NCI-H1105 (cell line): ENCODE measurements at regions not wholly inside any gene's neighbourhood (a gene's known extent, or its start where the extent isn't known, plus 50 kb on each side); places are given as distances from the start of the nearest gene placed in this dataset.

Experiments used
- DNase-seq: peaks from one replicate; lab custom pipeline; 2025; lab: John Stamatoyannopoulos, UW

DNA sequence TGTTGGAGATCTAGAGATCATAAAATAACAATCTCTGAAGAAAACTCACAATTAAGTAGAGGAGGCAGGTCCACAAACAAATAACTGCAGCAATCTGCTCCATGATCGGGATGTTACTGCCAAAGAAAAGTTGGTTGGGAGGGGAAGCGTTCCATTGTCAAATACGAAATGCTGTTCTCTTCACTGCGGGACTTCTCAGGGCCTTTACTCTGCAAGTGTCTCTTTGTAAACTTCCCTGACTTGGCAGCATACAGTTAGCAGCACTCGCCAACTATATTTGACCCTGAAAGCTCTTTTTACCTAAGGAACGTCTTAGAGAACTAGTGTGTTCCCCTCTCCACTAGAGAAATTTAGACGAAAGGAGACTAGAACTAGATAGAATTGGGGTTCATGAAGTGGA lies 780.7 kb upstream of the TBX3 start:
- DNase-seq, result no peak

DNA sequence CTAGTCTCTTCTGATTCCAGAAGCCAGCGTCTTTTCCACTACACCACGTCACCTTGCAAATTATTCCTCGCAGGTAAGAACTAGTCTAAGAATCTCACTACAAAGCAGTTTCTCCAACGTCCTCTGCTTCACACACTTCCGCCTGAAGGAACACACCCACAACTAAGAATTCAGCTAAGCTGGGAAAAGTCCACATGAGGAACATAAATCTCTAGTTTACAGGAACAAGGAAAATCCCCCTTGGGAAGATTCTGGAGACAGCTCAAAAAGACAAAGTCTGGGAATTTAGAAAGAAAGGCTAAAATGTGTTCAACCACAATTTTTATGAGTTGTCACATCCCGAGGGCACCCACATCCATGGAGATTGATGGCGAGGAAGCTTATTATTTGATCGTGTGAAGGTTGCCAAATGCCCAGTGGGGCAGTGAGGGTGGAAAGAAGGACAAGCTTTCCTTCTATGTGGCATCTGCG lies 780.2 kb upstream of the TBX3 start:
- no peak for DNase-seq

DNA sequence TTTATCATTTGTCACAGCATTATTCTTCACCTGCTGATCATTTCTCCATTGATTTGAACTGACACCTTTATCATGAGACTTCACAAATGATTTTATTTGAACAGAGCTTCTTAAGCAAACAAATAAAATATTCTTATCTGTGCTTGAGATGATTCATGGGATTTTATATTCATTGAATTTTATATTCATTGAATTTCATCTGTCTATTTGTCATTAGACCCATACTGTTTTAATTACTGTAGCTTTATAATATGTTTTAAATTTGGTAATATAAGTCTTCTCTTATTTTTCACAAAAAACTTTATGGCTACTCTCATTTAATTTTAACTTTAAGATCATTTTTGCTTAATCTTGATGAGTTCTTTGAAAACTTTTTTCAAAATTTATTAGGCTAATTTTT lies 777.4 kb upstream of the TBX3 start:
- no peak for DNase-seq

DNA sequence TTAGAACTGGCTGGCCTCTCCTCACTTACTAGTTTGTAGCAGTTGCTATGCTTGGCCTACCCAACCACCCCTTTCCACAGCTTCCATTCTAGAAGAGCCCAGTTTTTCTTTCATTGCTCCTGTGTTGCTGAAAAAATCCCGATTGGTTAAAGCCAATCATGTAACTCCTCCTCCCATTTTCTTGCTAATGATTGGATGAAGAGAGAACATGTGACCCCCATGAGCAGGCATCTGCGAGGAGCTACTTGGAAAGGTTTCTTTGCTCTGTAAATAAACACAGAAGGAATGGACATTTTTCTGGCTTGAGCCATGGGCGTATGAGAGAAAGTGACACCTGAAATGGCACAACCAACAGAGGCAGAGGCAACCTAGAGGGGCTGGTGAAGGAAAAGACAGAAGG lies 773.8 kb upstream of the TBX3 start:
- DNase-seq, result no peak

DNA sequence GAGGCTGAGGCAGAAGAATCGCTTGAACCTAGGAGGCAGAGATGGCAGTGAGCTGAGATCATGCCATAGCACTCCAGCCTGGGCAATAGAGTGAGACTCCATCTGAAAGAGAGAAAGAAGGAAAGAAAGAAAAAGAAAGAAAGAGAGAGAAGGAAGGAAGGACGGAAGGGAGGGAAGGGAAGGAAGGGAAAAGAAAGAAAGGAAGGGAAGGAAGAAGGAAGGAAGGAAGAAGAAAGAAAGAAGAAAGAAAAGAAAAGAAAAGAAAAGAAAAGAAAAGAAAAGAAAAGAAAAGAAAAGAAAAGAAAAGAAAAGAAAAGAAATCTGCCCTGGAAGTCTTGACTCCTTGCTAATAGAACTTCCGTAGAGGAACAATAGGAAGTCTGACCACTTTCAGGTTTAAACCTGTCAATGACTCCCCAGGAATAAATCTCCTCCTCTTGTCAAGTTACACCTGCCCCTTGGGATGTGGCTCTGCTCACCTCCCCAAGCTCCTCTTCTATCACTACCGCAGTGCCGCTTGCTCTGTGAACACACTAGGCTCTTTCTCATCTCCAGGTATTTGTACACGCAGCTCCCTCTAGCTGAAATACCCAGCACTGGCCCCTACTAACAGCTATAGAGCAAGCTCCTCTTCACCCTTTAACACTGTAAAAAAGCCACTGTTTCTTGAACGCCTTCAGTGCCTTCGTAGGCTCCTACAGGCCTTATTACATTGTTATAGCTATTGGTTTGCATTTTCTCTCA lies 773.1 kb upstream of the TBX3 start:
- no peak for DNase-seq

DNA sequence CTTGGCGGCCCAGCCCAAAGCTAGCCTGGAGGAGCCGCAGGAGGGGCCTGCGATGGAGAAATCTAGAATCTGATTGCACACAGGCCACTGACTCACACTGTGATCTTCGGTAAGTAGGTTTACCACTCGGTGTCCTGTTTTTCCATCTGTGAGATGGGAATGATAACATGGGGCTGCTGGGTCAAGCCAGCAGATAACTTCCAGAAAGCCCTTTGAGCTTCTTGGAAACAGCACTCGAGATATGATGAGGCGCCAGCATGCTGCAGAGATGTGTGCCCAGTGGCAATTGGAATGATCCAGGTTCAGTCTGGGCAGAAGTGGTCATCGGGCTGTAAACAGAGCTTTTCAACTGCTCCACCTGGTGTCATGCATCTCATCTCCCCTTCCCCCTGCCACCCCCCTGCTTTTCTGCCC lies 771.3 kb upstream of the TBX3 start:
- DNase-seq, result no peak

DNA sequence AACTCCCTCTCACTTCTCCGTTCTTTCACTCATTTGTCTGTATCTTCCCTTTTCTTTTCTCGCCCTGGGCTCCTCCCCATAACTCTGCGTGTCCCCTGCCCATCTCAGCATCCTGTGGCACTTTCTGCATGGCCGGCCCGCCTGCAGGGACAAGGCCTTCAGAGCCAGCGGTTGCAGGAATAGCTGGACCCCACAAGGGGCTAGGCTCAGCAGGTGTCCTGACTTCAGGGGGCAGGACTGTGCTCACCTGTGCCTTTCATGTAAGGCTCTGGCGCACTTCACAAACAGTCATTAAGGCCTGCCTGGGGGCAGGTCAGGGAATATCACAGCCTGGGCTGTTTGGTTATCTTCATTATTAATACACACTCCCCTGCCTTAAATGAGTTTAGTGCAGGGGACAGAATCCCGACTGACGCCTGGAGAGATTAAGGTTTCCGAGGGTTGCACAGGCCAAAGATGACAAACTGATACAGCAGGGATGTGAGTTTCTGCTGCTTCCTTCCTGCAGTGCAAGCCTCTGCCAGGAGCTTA lies 768.8 kb upstream of the TBX3 start:
- DNase-seq, result peak; percentile 36

DNA sequence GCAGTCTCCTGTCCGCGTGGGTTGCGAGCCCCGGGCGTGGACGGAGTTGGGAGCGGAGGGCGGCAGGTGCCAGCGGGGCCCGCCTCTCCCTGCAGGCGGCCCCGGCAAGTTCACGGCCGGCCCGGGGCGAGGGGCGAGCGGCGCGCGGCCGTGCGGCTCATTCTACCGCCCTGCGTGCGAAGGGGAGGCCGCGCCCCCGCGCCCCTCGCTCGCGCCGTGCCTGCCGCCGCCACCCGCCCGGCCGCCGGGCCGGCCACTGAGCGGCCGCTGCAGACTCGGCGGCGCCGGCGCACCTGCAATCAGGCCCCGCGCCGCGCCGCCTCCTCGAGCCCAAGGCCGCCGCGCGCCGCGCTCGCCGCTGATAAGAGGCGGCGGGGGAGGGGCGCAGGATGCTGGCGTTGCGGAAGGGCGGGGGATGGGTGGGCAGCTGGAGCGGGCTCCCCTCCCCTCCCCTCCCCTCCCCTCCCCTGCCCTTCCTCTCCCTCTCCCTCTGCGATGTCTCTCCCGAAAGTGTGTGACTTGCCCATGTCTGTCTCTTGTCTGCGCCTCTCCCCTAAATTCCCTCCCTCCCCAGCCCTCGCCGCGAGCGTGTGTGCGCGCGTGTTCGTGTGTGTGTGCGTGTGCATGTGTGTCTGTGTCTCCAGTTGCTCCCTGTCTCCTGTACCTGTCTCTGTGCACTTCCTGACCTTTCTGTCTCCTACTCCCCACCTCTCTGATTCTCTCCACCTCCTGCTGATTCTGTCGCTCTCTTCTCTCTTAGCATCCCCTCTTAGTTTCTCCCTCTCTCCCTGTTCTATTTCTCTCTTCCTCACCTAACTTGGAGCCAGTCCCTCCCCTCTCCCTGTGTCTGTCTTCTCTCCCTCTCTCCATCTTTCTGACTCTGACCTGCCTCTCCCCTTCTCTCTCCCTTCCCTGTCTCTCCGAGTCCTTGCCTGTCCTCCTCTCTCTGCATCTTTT lies 768.1 kb upstream of the TBX3 start:
- DNase-seq, result peak; percentile 95

DNA sequence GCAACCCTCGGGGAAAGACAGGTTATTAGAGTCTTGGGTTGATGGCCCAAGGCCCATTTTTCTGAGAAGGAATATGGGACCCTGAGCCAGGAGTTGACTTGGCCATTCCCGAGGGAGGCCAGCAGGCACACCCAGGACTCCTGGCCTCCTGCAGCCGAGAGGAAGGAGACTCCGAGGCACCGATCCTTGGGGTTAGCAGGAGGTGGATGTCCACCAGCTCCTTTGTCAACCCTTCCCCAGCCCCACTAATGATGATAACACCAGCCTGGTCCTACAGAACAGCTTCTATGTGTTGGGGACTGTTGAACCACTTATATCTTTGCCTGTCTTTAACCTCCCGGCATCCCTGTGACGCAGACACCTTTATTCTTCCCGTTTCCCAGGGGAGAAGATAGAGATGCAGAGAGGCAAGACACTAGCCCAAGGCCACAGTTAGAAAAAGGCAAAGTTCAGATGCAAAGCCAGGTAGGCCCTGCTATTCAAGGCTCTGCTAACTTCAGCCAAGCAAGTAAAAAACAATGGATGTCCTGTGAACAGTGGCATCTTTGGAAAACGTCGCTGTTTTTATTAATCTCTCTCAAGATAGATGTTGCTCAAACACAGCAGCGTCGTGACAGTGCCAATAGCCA lies 767.3 kb upstream of the TBX3 start:
- no peak for DNase-seq

DNA sequence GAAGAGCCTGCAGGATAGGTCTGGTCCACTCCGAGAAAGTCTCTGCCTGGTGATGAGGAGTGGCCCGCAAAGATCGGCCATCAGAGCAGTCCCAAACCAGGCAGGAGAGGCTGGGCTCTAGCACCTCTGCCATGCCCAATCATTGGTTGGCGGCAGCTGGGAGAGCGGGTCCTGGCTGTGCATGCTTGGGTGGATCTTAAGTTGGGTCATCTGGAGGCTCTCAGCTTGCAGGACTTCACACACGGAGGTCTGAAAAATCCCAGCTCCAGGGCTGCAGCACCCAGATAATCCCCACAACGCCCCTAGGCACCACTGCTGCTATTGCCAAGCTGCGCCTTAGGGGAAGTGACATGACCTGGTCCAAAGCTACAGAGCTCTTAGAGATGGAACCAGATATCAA lies 766.7 kb upstream of the TBX3 start:
- no peak for DNase-seq

DNA sequence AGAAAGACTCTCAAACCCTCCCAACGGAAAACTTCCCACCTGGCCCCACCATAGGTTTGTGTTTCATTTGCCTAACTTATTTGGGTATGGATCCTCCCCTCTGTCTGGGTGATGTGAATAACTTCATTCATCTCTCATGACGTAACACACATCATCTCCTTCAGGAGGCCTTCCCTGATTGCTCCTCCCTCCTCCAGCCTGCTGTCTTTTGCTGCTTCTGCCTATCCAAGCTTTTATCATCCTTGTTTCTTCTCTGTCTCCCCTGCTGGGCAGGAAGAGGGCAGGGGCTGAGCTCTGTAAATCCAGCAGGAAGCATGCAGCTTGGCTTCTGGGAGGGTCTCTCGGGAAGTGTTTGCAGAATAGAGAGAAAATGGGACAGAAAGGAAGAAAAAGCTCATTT lies 766.0 kb upstream of the TBX3 start:
- no peak for DNase-seq

DNA sequence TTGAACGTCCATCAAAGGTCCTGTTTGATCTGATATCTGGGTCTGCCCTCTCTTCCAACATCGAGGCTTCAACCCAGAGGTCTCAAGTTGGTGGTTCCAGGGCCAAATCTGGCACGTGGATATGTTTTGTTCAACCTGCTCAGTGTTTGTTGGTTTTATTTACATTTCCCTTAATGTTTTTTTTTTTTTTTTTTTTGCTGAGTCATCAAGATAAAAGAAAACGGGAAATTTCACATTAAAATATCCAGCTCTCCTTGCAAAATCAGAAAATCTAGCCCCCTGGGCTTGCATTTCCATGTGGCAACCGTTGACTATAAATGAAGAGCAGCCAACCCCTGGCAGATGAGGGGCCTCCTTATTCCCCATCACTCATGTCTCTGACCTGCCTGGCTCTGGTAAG lies 765.6 kb upstream of the TBX3 start:
- DNase-seq, result no peak

DNA sequence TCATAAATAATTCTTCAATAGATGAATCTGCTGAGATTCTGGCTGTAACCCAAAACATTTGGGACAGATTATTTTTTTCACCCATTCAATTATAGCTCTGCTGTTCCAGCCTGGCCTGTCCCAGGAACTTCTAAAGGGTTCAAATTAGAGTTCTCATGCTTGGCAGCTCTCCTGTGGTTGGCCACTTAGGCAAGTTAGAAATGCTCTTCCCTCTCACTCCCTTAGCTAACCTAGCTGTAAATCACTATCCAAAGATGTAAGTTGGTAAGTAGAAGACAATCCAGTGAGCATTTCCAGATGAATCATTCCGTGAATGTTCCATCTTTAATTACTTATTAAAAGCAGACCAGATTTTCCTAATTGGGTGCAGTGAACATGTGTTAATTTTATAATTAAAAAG lies 760.4 kb upstream of the TBX3 start:
- no peak for DNase-seq

DNA sequence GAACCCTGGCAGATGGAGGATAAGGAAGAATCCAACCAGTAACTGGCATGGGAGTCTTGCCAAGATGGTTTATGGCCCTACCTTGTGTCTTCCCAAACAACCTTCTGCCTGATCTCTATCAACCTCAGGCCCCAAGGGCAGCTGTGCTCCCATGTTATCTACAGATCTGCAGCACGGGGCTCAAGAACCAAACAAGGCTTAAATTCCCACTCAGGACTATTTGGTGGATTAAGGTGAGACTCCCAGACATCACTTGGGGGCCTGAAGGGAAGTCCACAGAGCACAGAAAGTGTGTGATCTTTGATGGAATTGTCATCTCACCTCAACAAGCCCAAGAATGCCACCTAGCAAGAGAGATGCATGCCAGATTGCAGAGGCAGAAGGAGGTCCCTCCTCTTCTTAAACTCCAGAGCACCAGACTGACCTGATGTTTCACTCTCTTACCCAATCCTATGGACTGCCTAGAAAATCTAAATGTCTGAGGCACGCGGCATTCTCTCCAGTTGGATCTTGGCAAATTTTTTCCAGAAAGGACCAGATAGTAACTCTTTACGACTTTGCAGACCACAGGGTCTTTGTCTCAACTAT lies 759.5 kb upstream of the TBX3 start:
- no peak for DNase-seq

DNA sequence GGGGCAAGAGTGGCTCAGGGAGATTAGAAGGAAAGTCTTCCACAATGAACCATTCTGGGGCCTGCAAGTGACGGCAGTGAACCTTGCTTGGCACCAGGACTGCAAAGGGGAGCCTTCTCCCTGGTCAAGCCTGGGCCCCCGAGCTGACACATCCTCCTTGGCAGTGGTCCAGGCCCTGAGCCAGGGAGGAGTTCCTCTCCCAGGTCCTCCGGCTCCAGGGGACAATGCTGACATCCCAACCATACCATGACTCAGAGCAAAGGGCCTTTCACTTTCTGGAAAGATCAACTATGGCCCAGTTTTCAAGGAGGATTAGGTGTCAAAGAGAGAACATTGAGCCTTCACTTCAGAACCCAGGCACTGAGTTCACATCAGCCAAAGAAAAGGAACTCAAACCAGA lies 756.5 kb upstream of the TBX3 start:
- DNase-seq, result no peak

DNA sequence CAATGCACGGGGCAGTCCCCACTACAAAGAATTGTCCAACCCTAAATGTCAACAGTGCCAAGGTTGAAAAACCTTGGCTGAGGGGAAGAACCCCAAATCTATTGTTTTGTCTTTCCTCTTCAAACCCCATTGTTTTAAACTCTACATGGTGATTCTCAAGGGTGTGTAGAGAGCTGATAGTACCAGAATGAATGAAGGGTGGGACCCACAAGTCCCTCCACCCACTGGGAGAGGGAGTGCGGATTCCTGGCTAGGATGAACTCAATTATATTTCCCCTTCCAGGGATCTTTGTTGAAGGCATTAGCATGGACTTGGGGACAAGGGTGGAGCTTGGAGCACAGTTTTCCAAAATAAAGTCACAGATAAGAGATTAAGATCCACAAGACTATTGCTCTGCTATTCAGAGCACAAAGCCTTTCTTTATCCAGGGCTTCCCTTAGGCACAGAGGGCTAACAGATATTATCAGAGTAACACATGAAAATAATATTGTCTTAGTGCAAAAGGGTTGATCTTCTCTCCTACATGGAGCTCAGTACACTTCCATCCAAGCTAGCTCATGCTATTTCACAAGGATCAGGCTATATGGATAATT lies 755.1 kb upstream of the TBX3 start:
- no peak for DNase-seq

DNA sequence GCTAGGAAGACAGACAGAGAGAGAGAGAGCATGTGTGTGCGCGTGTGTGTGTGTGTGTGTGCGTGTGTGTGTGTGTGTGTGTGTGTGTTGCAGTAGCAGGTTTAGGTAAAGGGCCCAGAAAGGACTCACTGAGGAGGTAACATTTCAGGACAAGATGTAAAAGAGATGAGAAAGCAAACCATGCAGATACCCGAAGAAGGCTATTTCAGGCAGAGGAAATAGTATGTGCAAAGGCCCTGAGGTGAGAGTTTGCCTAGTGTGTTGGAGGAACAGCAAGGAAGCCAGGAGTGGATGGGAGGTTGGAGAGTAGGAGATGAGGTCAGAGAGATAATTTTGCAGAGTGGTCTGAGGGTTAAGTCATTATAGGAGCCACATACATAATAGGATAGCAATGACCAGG lies 754.3 kb upstream of the TBX3 start:
- DNase-seq, result no peak

DNA sequence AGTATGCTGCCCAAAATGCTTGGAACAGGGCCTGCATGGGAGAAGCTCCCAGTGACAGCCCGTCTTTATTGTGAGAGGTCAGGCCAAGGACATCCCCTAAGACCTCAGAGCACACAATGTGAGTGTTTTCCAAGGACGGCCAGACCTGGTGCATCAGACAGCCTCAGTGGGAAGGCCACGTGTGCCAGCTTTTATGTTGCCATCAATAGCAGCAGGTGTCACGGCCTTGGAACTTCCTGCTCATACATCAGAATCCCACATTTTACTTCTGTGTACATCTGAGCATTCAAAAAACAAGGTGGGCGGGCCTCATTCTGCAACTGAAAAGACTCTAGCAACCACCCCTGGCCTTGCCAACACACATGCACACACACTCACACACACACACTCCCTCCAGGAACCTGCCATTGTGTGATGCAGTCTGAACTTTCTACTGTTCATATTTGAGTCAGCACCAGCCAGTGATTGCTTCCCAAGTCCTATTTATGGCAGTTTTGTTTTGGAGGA lies 753.1 kb upstream of the TBX3 start:
- no peak for DNase-seq

DNA sequence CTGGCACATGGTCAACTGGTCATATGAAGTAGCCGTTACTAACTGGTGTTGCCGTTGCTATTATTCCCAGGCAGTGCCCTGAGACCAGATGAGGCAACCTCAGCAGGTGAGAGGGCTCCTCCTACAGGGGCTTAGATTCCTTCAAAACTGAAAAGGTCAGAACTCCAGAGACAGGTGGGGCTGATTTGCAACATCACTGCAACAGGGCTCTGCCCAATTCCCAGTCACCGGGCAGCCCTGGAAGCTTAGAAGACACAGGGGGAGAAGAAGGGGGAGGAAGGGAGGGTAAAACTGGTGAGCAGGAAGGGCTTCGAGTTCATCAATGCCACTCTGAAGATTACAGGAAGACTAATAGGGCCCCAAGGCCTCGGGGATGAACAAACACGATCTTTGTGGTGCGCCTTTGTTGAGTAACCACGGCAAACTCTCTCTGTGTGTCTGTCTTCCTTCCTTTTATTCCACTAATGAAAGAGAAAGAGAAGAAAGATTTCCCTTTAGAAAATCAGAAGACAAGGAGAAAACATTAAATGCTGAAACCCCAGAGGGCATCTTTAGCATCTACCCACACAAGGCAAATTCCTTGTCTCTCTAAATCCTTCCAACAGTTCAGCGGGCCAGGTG lies 749.1 kb upstream of the TBX3 start:
- no peak for DNase-seq

DNA sequence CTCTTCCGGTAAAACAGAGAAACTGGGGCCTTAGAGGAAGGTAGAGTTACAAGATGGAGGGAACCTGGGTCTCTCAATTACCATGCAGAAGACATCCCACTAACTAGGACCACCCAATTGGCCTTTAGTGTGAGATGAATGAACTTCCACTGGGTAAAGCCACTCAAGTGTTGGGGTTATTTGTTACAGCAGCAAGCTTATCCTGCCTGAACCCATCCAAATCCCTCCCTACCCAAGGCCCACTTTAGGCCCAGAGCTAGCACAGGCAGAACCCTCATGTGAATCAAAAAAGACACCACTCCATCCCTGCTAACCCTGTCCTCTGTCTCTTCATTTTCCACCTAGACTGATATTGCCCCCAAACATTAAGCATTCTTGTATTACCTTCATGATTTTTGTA lies 746.7 kb upstream of the TBX3 start:
- no peak for DNase-seq

DNA sequence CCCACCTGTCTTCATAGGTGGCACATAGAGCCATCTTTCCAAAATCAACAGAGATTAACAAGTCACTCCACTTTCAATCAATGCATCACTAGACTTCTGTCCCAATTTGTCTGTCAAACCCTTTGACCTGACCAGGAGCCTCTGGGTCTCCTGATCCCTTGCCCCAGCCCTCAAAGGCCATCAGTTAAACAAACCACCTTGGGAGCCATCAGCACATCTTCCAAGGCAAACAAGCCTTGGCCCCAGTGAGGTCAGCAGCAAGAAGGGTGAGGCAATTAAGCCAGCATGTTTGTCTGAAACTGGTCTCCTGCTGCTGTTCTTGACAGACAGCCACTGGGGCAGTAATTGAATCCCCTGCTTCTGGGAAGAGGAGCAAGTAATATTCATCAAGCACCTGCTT lies 742.8 kb upstream of the TBX3 start:
- DNase-seq, result no peak
